Loucy (cell line): ENCODE measurements at regions not wholly inside any gene's neighbourhood (a gene's known extent, or its start where the extent isn't known, plus 50 kb on each side); places are given as distances from the start of the nearest gene placed in this dataset.
"Not testable (repeated sequence)": the region's sequence is repeated elsewhere in the genome, so short reads cannot be mapped to it uniquely, and the experiment has no call there.

ENCODE experiments used
- H2AFZ ChIP-seq: fragments of 200-600 bp; sonication (generic); 2 replicates; pipeline ENCODE4 v1.6.0; 2016; ENCODE audit warnings: antibody characterized with exemption, mild to moderate bottlenecking, low read length, moderate library complexity
- H3F3A ChIP-seq: fragments of 200-600 bp; 2 replicates; pipeline ENCODE4 v1.6.0; 2016; ENCODE audit warnings: antibody characterized with exemption, low read depth, mild to moderate bottlenecking
- H3K27me3 ChIP-seq: fragments of 200-600 bp; sonication (generic); 2 replicates; pipeline ENCODE4 v1.6.1; 2014; ENCODE audit warnings: low read length, mild to moderate bottlenecking; ENCODE audit not compliant: insufficient read depth, poor library complexity, severe bottlenecking
- H3K36me3 ChIP-seq: fragments of 200-600 bp; sonication (generic); 2 replicates; pipeline ENCODE4 v1.6.1; 2016; ENCODE audit warnings: low read length; ENCODE audit not compliant: insufficient read depth
- H3K4me1 ChIP-seq: fragments of 200-600 bp; sonication (generic); 2 replicates; pipeline ENCODE4 v1.5.1; 2014; ENCODE audit warnings: low read length, mild to moderate bottlenecking; ENCODE audit not compliant: insufficient read depth, poor library complexity, severe bottlenecking
- H3K4me2 ChIP-seq: fragments of 200-600 bp; sonication (generic); 2 replicates; pipeline ENCODE4 v1.6.0; 2014; ENCODE audit warnings: antibody characterized with exemption, low read length, low read depth, mild to moderate bottlenecking; ENCODE audit not compliant: poor library complexity, severe bottlenecking
- H3K4me3 ChIP-seq: fragments of 200-600 bp; sonication (generic); 2 replicates; pipeline ENCODE4 v1.5.1; 2014; ENCODE audit warnings: low read length, mild to moderate bottlenecking, mixed read lengths; ENCODE audit not compliant: poor library complexity, severe bottlenecking
- H3K79me2 ChIP-seq: fragments of 200-600 bp; sonication (generic); 2 replicates; pipeline ENCODE4 v1.6.1; 2014; ENCODE audit warnings: low read length; ENCODE audit not compliant: insufficient read depth
- H3K9ac ChIP-seq: fragments of 200-600 bp; sonication (generic); 2 replicates; pipeline ENCODE4 v1.6.0; 2014; ENCODE audit warnings: mild to moderate bottlenecking, low read depth, low read length, moderate library complexity; ENCODE audit not compliant: poor library complexity, severe bottlenecking
- H3K9me2 ChIP-seq: fragments of 200-600 bp; sonication (generic); replicated peaks from 2 replicates; pipeline ENCODE4 v1.6.1; 2016; ENCODE audit warnings: low read depth, low read length, mixed read lengths
- H3K9me3 ChIP-seq: fragments of 200-600 bp; sonication (generic); 2 replicates; pipeline ENCODE4 v1.6.1; 2014; ENCODE audit warnings: mild to moderate bottlenecking, antibody characterized with exemption, low read length, low read depth; ENCODE audit not compliant: insufficient read depth
- H4K20me1 ChIP-seq: fragments of 200-600 bp; sonication (generic); 2 replicates; pipeline ENCODE4 v1.6.0; 2014; ENCODE audit warnings: antibody characterized with exemption, low read length, mild to moderate bottlenecking; ENCODE audit not compliant: insufficient read depth, poor library complexity, severe bottlenecking
- EZH2phosphoT487 ChIP-seq: fragments of 200-600 bp; IDR thresholded peaks from 2 replicates; pipeline ENCODE4 v1.6.1; 2018; ENCODE audit warnings: antibody characterized with exemption, mild to moderate bottlenecking, moderate library complexity, borderline replicate concordance
- TF ChIP-seq, protein P1 (sequence below): fragments of 200-600 bp; sonication (generic); conservative IDR thresholded peaks from 2 replicates; pipeline ENCODE4 v1.5.1; 2014; ENCODE audit warnings: mild to moderate bottlenecking, antibody characterized with exemption, low read length

DNA sequence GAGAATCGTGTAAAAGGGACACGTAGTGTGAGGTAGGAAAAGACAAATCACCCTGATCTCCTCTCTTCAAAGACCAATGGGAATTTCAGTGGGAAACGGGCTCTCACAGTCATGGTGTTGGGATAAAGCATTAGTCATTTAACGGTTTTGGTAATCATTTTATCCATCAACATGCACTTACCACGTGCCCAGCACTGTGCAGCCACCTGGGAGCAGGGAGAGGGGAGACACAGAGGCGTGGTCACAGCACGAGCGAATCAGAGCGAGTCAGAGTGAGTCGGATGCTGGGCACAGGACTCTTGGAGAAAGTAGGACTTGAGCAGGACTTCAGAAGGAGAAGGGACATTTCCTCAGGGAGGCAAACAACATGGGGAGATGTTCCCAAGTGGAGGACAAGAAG lies 130.8 kb downstream of the MINAR1 start:
- Histone ChIP-seq H3K36me3 (no peaks in the 10 kb centered on the region), H3K9me2 (no peaks in the 10 kb centered on the region), H4K20me1 (no peaks in the 10 kb centered on the region), H3K9me3 (no peaks in the 10 kb centered on the region), H2AFZ (no peak overlapping the region), H3K4me2 (no peak overlapping the region), H3K9ac (no peak overlapping the region), H3F3A (no peaks in the 10 kb centered on the region), H3K27me3 (no peaks in the 10 kb centered on the region), H3K4me1 (no peaks in the 10 kb centered on the region), H3K79me2 (no peaks in the 10 kb centered on the region), H3K4me3 (no peak overlapping the region)
- TF ChIP-seq, protein P1, sequence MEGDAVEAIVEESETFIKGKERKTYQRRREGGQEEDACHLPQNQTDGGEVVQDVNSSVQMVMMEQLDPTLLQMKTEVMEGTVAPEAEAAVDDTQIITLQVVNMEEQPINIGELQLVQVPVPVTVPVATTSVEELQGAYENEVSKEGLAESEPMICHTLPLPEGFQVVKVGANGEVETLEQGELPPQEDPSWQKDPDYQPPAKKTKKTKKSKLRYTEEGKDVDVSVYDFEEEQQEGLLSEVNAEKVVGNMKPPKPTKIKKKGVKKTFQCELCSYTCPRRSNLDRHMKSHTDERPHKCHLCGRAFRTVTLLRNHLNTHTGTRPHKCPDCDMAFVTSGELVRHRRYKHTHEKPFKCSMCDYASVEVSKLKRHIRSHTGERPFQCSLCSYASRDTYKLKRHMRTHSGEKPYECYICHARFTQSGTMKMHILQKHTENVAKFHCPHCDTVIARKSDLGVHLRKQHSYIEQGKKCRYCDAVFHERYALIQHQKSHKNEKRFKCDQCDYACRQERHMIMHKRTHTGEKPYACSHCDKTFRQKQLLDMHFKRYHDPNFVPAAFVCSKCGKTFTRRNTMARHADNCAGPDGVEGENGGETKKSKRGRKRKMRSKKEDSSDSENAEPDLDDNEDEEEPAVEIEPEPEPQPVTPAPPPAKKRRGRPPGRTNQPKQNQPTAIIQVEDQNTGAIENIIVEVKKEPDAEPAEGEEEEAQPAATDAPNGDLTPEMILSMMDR = no peak
- TF ChIP-seq EZH2phosphoT487 = no peak

DNA sequence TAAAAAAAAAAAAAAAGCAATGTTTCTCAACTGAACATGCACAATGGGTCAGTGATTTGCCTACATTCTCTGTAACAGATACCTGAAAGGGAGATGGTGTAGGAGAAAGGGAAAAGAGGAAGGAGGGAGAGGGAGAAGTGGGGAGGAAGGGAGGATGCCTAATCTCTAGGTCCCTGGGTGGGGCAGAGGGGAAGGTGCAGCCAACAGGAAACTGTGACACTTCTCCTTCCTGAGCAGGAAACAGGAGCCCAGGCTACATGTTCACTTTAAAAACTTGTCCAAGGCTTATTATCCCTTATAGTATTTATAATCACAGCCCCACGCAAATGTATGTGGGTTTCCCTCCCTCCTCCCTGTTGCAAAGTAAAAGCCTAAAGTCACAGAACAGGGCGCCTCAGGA lies 137.9 kb downstream of the MINAR1 start:
- no peak overlapping the region for H3K4me2 ChIP-seq
- no peaks in the 10 kb centered on the region for H3K36me3 ChIP-seq
- no peaks in the 10 kb centered on the region for H3K9me2 ChIP-seq
- H3F3A ChIP-seq = no peaks in the 10 kb centered on the region
- H2AFZ ChIP-seq = no peak overlapping the region
- no peaks in the 10 kb centered on the region for H3K27me3 ChIP-seq
- no peaks in the 10 kb centered on the region for H3K4me1 ChIP-seq
- no peaks in the 10 kb centered on the region for H4K20me1 ChIP-seq
- peaks cover 4% of the 10 kb centered on the region; the same call in 1 of the 2 replicates for H3K9me3 ChIP-seq
- no peaks in the 10 kb centered on the region for H3K79me2 ChIP-seq
- no peak overlapping the region for H3K9ac ChIP-seq
- TF ChIP-seq, protein P1 = no peak
- no peak for TF ChIP-seq EZH2phosphoT487
- no peak overlapping the region for H3K4me3 ChIP-seq

DNA sequence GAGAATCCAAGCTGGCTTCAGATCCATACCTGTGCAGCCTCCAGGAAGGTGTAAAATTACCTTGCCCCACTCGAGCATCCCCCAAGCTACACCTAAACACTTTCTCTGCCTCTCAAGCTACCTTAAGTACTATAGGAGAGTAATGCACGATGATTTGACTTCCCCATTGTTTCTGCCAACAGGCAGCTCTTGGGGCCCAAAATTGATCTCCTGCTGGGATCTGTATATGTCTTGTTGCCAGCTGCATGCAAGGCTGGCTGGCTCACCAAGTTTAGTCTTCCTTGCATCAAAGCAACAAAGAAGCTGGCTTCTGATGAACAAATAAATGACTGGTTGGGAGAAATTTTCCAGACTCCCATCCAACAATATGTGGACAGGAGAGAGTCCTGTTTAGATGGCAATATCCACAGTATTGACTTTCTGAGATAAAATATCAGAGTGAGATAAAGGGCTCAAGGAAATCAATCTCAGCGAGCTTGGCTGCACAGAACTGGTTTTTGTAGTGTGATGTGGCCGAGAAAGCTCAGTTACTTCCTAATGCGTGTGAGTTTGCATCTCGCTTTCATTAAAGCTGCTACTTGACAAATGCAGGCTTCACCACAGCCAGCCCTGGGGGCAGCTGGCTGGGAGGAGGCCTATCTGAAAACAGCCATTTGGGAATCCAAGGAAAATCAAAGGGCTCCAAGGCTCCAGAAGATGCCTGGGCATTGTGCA lies 140.7 kb downstream of the MINAR1 start:
- Histone ChIP-seq H3K4me3 (no peak overlapping the region), H4K20me1 (no peaks in the 10 kb centered on the region), H3K36me3 (no peaks in the 10 kb centered on the region), H3F3A (no peaks in the 10 kb centered on the region), H3K4me2 (no peak overlapping the region), H3K9ac (no peak overlapping the region), H2AFZ (no peak overlapping the region), H3K9me2 (no peaks in the 10 kb centered on the region), H3K9me3 (peaks cover 4% of the 10 kb centered on the region; the same call in 1 of the 2 replicates), H3K27me3 (no peaks in the 10 kb centered on the region), H3K79me2 (no peaks in the 10 kb centered on the region), H3K4me1 (no peaks in the 10 kb centered on the region)
- TF ChIP-seq, protein P1 = no peak
- TF ChIP-seq EZH2phosphoT487 = no peak

DNA sequence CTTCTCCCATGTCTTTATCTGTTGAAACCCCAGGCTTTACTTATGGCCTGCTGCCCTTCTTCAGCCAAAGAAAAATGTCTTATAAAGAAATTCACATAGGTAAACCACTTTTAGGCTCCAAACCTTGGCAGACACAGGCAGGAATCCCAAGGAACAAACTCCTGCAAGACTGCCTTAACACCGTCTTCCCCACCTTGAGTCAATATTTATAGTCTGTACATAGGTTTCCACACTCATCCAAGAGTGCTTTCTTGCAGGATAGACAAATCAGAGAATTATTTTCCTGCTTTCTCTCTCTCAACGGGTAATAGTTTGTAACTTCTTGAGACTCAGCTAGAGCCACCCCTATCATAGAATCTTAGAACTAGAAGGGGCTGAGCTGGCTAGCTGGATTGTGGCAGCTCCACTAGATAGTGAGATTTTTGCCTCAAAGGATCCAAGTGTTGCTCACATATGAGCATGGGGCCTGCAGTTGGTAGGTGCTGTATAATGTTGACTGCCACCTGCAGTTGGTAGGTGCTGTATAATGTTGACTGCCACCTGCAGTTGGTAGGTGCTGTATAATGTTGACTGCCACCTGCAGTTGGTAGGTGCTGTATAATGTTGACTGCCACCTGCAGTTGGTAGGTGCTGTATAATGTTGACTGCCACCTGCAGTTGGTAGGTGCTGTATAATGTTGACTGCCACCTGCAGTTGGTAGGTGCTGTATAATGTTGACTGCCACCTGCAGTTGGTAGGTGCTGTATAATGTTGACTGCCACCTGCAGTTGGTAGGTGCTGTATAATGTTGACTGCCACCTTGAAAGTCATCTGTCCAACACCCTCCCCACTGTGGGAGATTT lies 142.5 kb downstream of the MINAR1 start:
- H3K79me2 ChIP-seq, H4K20me1 ChIP-seq, H3K9me2 ChIP-seq, H3K36me3 ChIP-seq, H3F3A ChIP-seq, H3K9me3 ChIP-seq, H3K4me2 ChIP-seq, H2AFZ ChIP-seq, H3K4me3 ChIP-seq, H3K27me3 ChIP-seq, H3K4me1 ChIP-seq, H3K9ac ChIP-seq: not testable (repeated sequence)
